Ishikawa (cell line): ENCODE measurements at regions not wholly inside any gene's neighbourhood (a gene's known extent, or its start where the extent isn't known, plus 50 kb on each side); places are given as distances from the start of the nearest gene placed in this dataset.

Source experiments
- CREB1 ChIP-seq: IDR thresholded peaks from 2 replicates; pipeline ENCODE4 v1.6.1; 2012; ENCODE audit warnings: low read depth
- EP300 ChIP-seq: IDR thresholded peaks from 2 replicates; pipeline ENCODE4 v1.6.1; 2012; ENCODE audit warnings: borderline replicate concordance
- FOXM1 ChIP-seq: IDR thresholded peaks from 2 replicates; pipeline ENCODE4 v1.6.1; 2012; ENCODE audit warnings: low read depth, borderline replicate concordance
- NFIC ChIP-seq: IDR thresholded peaks from 2 replicates; pipeline ENCODE4 v1.6.1; 2012
- RAD21 ChIP-seq: IDR thresholded peaks from 2 replicates; pipeline ENCODE4 v1.6.1; 2012; ENCODE audit warnings: low read depth
- TAF1 ChIP-seq: IDR thresholded peaks from 2 replicates; pipeline ENCODE4 v1.6.1; 2012; ENCODE audit warnings: low read depth, mild to moderate bottlenecking
- TCF12 ChIP-seq: IDR thresholded peaks from 2 replicates; pipeline ENCODE4 v1.6.1; 2012; ENCODE audit warnings: low read depth
- TEAD4 ChIP-seq: IDR thresholded peaks from 2 replicates; pipeline ENCODE4 v1.6.1; 2012
- YY1 ChIP-seq: IDR thresholded peaks from 2 replicates; pipeline ENCODE4 v1.6.1; 2012; ENCODE audit warnings: low read depth
- TF ChIP-seq, protein P1 (sequence below): IDR thresholded peaks from 2 replicates; pipeline ENCODE4 v1.6.1; 2012; ENCODE audit warnings: low read depth, mild to moderate bottlenecking
- TF ChIP-seq, protein P2 (sequence below): IDR thresholded peaks from 2 replicates; pipeline ENCODE4 v1.6.1; 2012
- TF ChIP-seq, protein P3 (sequence below): IDR thresholded peaks from 2 replicates; pipeline ENCODE4 v1.6.1; 2012

DNA sequence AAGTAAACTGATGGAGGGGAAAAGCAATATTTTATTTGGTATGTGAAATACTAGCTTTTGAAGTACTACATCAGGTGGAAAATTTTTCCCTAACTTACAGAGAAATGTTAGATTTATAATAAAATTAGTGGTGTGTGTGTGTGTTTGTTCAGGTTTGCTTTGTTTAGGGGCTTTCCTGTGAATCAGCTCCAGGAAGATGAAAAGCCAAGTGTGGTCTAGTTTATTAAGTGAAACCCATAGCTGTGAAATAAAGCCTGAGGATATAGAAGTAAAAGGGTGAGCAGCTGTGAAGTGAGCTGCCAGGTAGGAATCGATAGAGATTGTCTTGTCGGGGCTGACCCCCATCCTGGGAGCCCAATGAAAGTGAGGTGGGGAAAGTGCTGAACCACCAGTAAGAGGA lies 347.6 kb upstream of the IMPG1 start:
- TF ChIP-seq NFIC (no peak), FOXM1 (no peak), RAD21 (no peak), YY1 (no peak), EP300 (no peak), CREB1 (no peak), TEAD4 (no peak), TAF1 (no peak), TCF12 (no peak)
- TF ChIP-seq, protein P1, sequence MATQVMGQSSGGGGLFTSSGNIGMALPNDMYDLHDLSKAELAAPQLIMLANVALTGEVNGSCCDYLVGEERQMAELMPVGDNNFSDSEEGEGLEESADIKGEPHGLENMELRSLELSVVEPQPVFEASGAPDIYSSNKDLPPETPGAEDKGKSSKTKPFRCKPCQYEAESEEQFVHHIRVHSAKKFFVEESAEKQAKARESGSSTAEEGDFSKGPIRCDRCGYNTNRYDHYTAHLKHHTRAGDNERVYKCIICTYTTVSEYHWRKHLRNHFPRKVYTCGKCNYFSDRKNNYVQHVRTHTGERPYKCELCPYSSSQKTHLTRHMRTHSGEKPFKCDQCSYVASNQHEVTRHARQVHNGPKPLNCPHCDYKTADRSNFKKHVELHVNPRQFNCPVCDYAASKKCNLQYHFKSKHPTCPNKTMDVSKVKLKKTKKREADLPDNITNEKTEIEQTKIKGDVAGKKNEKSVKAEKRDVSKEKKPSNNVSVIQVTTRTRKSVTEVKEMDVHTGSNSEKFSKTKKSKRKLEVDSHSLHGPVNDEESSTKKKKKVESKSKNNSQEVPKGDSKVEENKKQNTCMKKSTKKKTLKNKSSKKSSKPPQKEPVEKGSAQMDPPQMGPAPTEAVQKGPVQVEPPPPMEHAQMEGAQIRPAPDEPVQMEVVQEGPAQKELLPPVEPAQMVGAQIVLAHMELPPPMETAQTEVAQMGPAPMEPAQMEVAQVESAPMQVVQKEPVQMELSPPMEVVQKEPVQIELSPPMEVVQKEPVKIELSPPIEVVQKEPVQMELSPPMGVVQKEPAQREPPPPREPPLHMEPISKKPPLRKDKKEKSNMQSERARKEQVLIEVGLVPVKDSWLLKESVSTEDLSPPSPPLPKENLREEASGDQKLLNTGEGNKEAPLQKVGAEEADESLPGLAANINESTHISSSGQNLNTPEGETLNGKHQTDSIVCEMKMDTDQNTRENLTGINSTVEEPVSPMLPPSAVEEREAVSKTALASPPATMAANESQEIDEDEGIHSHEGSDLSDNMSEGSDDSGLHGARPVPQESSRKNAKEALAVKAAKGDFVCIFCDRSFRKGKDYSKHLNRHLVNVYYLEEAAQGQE = no peak
- TF ChIP-seq, protein P2, sequence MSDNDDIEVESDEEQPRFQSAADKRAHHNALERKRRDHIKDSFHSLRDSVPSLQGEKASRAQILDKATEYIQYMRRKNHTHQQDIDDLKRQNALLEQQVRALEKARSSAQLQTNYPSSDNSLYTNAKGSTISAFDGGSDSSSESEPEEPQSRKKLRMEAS = no peak
- TF ChIP-seq, protein P3, sequence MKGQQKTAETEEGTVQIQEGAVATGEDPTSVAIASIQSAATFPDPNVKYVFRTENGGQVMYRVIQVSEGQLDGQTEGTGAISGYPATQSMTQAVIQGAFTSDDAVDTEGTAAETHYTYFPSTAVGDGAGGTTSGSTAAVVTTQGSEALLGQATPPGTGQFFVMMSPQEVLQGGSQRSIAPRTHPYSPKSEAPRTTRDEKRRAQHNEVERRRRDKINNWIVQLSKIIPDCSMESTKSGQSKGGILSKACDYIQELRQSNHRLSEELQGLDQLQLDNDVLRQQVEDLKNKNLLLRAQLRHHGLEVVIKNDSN = no peak
